Right atrium auricular region (tissue), 2 donors: ENCODE measurements at regions not wholly inside any gene's neighbourhood (a gene's known extent, or its start where the extent isn't known, plus 50 kb on each side); places are given as distances from the start of the nearest gene placed in this dataset.

Source experiments
- DNase-seq: peaks from one replicate; pipeline ENCODE4 v3.0.0-alpha.2; 2019; ENCODE audit warnings: low spot score
- H3K27ac ChIP-seq, 2 donors: fragments of 200-600 bp; sonication (generic); 1 replicate in 1 of 2; 2 replicates in 1 of 2; pipeline ENCODE4 v1.5.1; 2016 to 2019
- H3K27me3 ChIP-seq, 2 donors: fragments of 200-600 bp; sonication (generic); one replicate each; pipeline versions ENCODE4 v1.5.1 to v1.6.0; 2017 to 2019
- H3K36me3 ChIP-seq: fragments of 200-600 bp; sonication (generic); one replicate; pipeline ENCODE4 v1.5.1; 2016
- H3K4me1 ChIP-seq, 2 donors: fragments of 200-600 bp; sonication (generic); one replicate each; pipeline versions ENCODE4 v1.5.1 to v1.6.0; 2017 to 2019
- H3K4me3 ChIP-seq, 2 donors: fragments of 200-600 bp; sonication (generic); 1 replicate in 1 of 2; 2 replicates in 1 of 2; pipeline ENCODE4 v1.5.1; 2017 to 2019; ENCODE audit warnings: mild to moderate bottlenecking in 1 of 2, moderate library complexity in 1 of 2
- H3K9me3 ChIP-seq, 2 donors: fragments of 200-600 bp; sonication (generic); one replicate each; pipeline ENCODE4 v1.5.1; 2019
- TF ChIP-seq, protein P1 (sequence below), 2 donors: fragments of 200-600 bp; sonication (generic); IDR thresholded peaks; one replicate each; pipeline ENCODE4 v1.5.1; 2019; ENCODE audit warnings: antibody characterized with exemption in 2 of 2

DNA sequence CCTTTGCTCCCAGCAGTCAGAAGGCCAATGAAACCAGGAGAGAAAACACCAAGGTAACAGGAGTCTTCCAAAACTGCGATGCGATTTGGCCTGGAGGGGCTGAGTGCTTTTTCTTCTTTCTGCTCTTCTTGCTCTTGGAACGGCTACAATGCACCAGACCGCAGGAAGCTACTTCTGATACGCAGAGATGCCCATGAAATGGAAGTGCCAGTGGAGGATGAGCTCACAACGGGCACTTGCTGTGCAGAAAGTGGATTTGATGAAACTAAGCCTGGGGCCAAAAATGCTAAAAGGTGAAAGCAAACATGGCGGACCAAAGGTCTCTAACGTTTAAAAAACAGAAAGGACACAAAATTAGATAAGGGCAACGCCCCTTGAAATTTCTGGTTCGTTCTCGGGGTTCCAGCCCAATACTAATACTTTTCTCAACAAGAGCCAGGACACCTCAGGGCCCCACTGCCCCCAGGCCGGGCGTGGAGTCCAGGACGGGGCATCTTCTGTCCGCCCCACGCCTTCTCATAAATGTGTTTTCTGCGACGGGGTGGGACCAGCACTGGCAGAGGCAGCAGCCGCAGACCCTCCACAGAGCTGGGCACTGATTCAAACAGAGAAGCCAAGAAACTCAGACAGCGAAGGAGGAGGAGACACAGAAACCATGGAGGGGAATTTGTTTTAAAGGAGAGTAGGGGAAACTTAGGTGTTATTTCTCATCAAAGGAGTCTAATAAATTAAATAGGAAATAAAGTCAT is 101.3 kb downstream of the CRYAA start:
- no peak overlapping the region for H3K27ac ChIP-seq
- no peak for DNase-seq

DNA sequence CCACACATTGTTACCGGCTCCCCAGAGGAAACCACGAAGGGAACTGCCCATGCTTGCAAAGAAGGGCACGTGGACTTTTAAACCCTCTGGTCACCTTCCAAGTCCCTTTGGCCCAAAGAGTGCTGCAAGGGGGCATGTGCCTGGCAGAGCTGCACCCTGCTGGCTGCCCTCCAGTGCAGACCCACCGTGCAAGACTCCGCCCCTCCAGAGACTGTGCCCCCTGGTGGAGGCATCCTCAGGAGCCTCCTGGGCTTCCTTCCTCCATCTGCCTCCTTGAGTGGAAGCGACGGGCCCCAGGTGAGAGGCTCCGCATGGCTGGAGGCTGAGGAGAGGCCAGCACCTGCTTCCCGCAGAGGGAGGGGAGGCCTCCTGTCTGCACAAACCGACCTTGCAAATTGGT is 100.6 kb downstream of the CRYAA start:
- Histone ChIP-seq H3K4me3 (no peak overlapping the region), H3K27ac (no peak overlapping the region), H3K36me3 (no peaks in the 10 kb centered on the region), H3K4me1 (no peaks in the 10 kb centered on the region), H3K9me3 (no peaks in the 10 kb centered on the region), H3K27me3 (no peaks in the 10 kb centered on the region)
- no peak for DNase-seq
- TF ChIP-seq, protein P1, sequence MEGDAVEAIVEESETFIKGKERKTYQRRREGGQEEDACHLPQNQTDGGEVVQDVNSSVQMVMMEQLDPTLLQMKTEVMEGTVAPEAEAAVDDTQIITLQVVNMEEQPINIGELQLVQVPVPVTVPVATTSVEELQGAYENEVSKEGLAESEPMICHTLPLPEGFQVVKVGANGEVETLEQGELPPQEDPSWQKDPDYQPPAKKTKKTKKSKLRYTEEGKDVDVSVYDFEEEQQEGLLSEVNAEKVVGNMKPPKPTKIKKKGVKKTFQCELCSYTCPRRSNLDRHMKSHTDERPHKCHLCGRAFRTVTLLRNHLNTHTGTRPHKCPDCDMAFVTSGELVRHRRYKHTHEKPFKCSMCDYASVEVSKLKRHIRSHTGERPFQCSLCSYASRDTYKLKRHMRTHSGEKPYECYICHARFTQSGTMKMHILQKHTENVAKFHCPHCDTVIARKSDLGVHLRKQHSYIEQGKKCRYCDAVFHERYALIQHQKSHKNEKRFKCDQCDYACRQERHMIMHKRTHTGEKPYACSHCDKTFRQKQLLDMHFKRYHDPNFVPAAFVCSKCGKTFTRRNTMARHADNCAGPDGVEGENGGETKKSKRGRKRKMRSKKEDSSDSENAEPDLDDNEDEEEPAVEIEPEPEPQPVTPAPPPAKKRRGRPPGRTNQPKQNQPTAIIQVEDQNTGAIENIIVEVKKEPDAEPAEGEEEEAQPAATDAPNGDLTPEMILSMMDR (IDR thresholded peaks at IDR 0.05), result no peak

More for the DNA sequence above, 101.3 kb downstream of the CRYAA start:
- H3K4me3 ChIP-seq, result no peak overlapping the region
- H3K27me3 ChIP-seq, result no peaks in the 10 kb centered on the region
- TF ChIP-seq, protein P1 (IDR thresholded peaks at IDR 0.05), result no peak
- H3K36me3 ChIP-seq, result no peaks in the 10 kb centered on the region
- H3K9me3 ChIP-seq, result no peaks in the 10 kb centered on the region
- H3K4me1 ChIP-seq, result no peaks in the 10 kb centered on the region

DNA sequence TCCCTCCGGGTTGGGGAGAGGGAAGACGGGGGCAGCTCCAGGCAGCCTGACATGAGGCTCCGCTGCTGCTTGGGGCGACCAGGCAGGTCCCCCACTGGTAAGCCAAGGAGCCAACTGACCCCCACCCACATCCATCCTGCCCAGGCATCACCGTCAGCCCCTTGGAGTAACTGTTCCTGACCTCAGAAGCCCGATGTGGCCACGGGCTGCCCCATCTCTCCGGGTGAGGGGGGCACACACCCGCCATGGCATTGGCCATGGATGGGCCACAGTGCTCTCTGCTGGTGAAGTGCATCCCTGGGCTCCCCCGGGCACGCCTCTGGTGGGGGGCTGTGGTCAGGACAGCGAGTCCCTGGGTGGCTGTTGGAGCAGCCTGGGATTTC is 100.0 kb downstream of the CRYAA start:
- TF ChIP-seq, protein P1 (IDR thresholded peaks at IDR 0.05), result no peak
- Histone ChIP-seq H3K27me3 (no peaks in the 10 kb centered on the region), H3K36me3 (no peaks in the 10 kb centered on the region), H3K9me3 (no peaks in the 10 kb centered on the region), H3K4me3 (no peak overlapping the region), H3K27ac (no peak overlapping the region), H3K4me1 (no peaks in the 10 kb centered on the region)
- DNase-seq, result no peak

DNA sequence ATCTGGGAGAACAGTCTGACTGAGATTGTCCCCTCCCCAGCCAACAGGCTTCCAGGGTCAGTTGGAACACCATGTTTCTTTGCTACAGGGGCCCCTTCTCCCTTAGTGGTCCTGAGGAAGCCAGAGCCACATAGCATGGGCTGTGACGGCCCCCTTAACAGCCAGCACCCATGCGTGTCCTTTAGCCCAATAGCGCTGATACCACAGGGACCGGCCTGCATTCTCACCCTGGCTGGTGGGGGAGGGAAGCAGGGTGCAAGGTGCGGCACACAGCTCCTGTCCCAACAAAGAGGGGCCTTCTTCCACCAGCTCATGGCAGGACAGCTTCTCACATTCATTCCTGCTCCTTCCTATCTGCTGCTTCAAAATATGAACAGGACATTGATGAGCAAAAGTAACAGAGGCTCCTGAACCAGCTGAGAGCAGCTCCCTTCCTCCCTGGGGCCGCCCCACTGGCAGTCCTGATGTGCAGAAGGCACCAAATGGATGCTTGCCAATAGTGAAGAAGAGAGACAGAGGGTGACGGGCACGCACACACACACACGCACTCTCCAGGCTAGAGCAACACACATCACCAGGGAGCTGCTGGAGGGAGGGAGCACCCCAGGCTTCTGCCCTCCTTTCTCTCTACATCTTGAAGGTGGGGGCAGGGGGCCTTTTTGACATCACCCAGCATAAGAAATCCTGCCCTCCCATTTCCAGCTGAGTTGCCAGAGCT is 99.4 kb downstream of the CRYAA start:
- TF ChIP-seq, protein P1 (IDR thresholded peaks at IDR 0.05), result no peak
- Histone ChIP-seq H3K27me3 (no peaks in the 10 kb centered on the region), H3K4me3 (no peak overlapping the region), H3K27ac (no peak overlapping the region), H3K4me1 (no peaks in the 10 kb centered on the region), H3K36me3 (no peaks in the 10 kb centered on the region), H3K9me3 (no peaks in the 10 kb centered on the region)
- no peak for DNase-seq

DNA sequence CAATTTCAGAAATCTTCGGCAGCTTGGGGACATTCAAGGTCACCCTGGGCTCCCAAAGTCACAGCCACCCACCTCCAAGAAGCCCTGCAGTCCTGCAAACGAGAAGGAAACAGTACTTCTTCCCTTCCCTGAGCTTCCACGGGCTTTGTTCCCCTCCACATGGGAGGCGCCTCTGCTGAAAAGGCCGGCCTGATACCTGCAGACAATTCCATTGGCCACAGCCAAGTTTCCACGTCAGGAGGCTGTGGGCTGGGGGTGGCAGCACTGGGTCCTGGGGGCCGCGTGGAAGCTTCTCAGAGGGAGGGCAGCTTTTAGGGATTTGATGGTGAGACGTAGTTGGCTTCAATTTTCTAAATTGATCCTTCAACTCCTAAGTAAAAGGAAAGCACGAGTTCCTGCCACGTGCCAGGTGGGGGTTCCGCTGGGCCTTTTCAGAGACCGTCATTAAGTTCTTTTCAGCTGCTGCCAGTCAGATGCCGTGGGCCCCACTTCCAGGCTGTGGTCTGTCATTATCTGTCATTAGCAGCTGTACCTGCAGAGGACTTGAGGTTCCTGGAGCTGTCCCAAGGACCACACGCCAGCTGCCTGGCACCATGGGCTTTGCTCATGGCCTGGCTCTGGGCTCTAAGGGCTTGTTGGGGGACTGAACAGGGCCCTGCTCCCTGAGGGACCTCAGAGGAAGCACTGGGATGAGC is 98.7 kb downstream of the CRYAA start:
- TF ChIP-seq, protein P1 (IDR thresholded peaks at IDR 0.05), result no peak
- Histone ChIP-seq H3K9me3 (no peaks in the 10 kb centered on the region), H3K36me3 (no peaks in the 10 kb centered on the region), H3K4me3 (no peak overlapping the region), H3K4me1 (no peaks in the 10 kb centered on the region), H3K27ac (no peak overlapping the region), H3K27me3 (no peaks in the 10 kb centered on the region)
- DNase-seq, result no peak
